ENCODE measurements at regions not wholly inside any gene's neighbourhood (a gene's known extent, or its start where the extent isn't known, plus 50 kb on each side); places are given as distances from the start of the nearest gene placed in this dataset.

GRCh38 chr13:104198801-104199200 lies 1132.6 kb upstream of the SLC10A2 start:
- Histone ChIP-seq H3K27ac (no peak overlapping the region), H3K4me1 (ENCODE audit: low read depth) (no peaks in the 10 kb centered on the region), H3K4me3 (no peak overlapping the region), H3K27me3 (no peaks in the 10 kb centered on the region), H3K36me3 (no peaks in the 10 kb centered on the region), H3K9me3 (ENCODE audit: low read depth) (no peaks in the 10 kb centered on the region)
- no peak for DNase-seq (ENCODE audit: low read depth in 1 of 2, low spot score in 1 of 2)
- TF ChIP-seq CTCF (IDR thresholded peaks at IDR 0.05; ENCODE audit: low read depth, low read length) = no peak

GRCh38 chr13:104196611-104197010 lies 1130.4 kb upstream of the SLC10A2 start:
- Histone ChIP-seq H3K4me3 (no peak overlapping the region), H3K4me1 (ENCODE audit: low read depth) (no peaks in the 10 kb centered on the region), H3K9me3 (ENCODE audit: low read depth) (no peaks in the 10 kb centered on the region), H3K36me3 (no peaks in the 10 kb centered on the region), H3K27ac (no peak overlapping the region), H3K27me3 (no peaks in the 10 kb centered on the region)
- DNase-seq (ENCODE audit: low read depth in 1 of 2, low spot score in 1 of 2) = no peak
- no peak for TF ChIP-seq CTCF (IDR thresholded peaks at IDR 0.05; ENCODE audit: low read depth, low read length)

- no peak overlapping the region for H3K27ac ChIP-seq
Measured at GRCh38 chr13:104181526-104182231, 1115.5 kb upstream of the SLC10A2 start.

GRCh38 chr13:104170980-104171555 lies 1104.9 kb upstream of the SLC10A2 start:
- TF ChIP-seq CTCF (IDR thresholded peaks at IDR 0.05; ENCODE audit: low read depth, low read length) = no peak
- no peak overlapping the region for H3K4me3 ChIP-seq
- no peaks in the 10 kb centered on the region for H3K36me3 ChIP-seq
- DNase-seq (ENCODE audit: low read depth in 1 of 2, low spot score in 1 of 2) = no peak
- H3K27ac ChIP-seq = no peak overlapping the region
- H3K9me3 ChIP-seq (ENCODE audit: low read depth) = no peaks in the 10 kb centered on the region
- H3K27me3 ChIP-seq = no peaks in the 10 kb centered on the region
- H3K4me1 ChIP-seq (ENCODE audit: low read depth) = no peaks in the 10 kb centered on the region

More at GRCh38 chr13:104181526-104182231, 1115.5 kb upstream of the SLC10A2 start:
- no peak for TF ChIP-seq CTCF (IDR thresholded peaks at IDR 0.05; ENCODE audit: low read depth, low read length)
- Histone ChIP-seq H3K4me1 (ENCODE audit: low read depth) (no peaks in the 10 kb centered on the region), H3K4me3 (no peak overlapping the region), H3K9me3 (ENCODE audit: low read depth) (no peaks in the 10 kb centered on the region), H3K27me3 (no peaks in the 10 kb centered on the region), H3K36me3 (no peaks in the 10 kb centered on the region)
- no peak for DNase-seq (ENCODE audit: low read depth in 1 of 2, low spot score in 1 of 2)

GRCh38 chr13:104163866-104164630 lies 1097.8 kb upstream of the SLC10A2 start:
- no peak for DNase-seq (ENCODE audit: low read depth in 1 of 2, low spot score in 1 of 2)
- H3K27me3 ChIP-seq = no peaks in the 10 kb centered on the region
- no peak for TF ChIP-seq CTCF (IDR thresholded peaks at IDR 0.05; ENCODE audit: low read depth, low read length)
- H3K9me3 ChIP-seq (ENCODE audit: low read depth) = no peaks in the 10 kb centered on the region
- no peaks in the 10 kb centered on the region for H3K36me3 ChIP-seq
- no peak overlapping the region for H3K4me3 ChIP-seq
- H3K4me1 ChIP-seq (ENCODE audit: low read depth) = no peaks in the 10 kb centered on the region
- no peak overlapping the region for H3K27ac ChIP-seq

Measured in cardiac muscle cell (in vitro differentiated cells and primary cell).